Endothelial cell of umbilical vein (primary cell): ENCODE measurements at regions not wholly inside any gene's neighbourhood (a gene's known extent, or its start where the extent isn't known, plus 50 kb on each side); places are given as distances from the start of the nearest gene placed in this dataset.

Experiments
- BruUV-seq: library from RNA; stranded (reverse); fragments of 400-500 nt; replicated peaks from 2 replicates; lab custom pipeline; 2021; lab: Mats Ljungman, UMichigan
- CTCF ChIA-PET: fragments of 300-600, 350-600 bp; sonication (Branson Sonifier 250); formaldehyde crosslinking; loops from one replicate; lab custom pipeline; 2021; ENCODE audit warnings: antibody characterized with exemption, inconsistent platforms; lab: Charles Lee
- POLR2A ChIA-PET: fragments of 300-600, 350-600 bp; sonication (Branson Sonifier 250); formaldehyde crosslinking; loops from one replicate; lab custom pipeline; 2021; ENCODE audit warnings: antibody characterized with exemption, inconsistent platforms; lab: Charles Lee
- DNase-seq: peaks from one replicate; pipeline ENCODE4 v3.0.0-alpha.2; 2011; ENCODE audit warnings: low read depth, low spot score
- FAIRE-seq: peaks from 2 replicates; lab custom pipeline; 2011; peaks lifted over from hg19 to GRCh38; lab: Jason Lieb, UNC
- H2AFZ ChIP-seq: 2 replicates; pipeline ENCODE4 v1.6.0; 2012; ENCODE audit warnings: low read depth, low read length, control low read depth, inconsistent platforms
- H3K27ac ChIP-seq: 2 replicates; pipeline ENCODE4 v1.5.1; 2011; ENCODE audit warnings: low read depth, mild to moderate bottlenecking, control low read depth, low read length, moderate library complexity; ENCODE audit not compliant: insufficient read depth
- H3K27me3 ChIP-seq, 2 experiments: 2 replicates each; pipeline versions ENCODE4 v1.6.0 to v1.6.1; 2011; ENCODE audit warnings: low read length in 2 of 2, mixed read lengths in 1 of 2; ENCODE audit not compliant: control insufficient read depth in 2 of 2, insufficient read depth in 2 of 2
- H3K36me3 ChIP-seq, 2 experiments: 2 replicates in 1 of 2; 3 replicates in 1 of 2; pipeline ENCODE4 v1.5.1; 2011; ENCODE audit warnings: low read length in 2 of 2, mild to moderate bottlenecking in 1 of 2, moderate library complexity in 1 of 2; ENCODE audit not compliant: control insufficient read depth in 2 of 2, insufficient read depth in 2 of 2; ENCODE audit errors: extremely low read depth in 1 of 2
- H3K4me1 ChIP-seq: 3 replicates; pipeline ENCODE4 v1.5.1; 2011; ENCODE audit warnings: mild to moderate bottlenecking, low read length; ENCODE audit not compliant: control insufficient read depth, insufficient read depth; ENCODE audit errors: extremely low read depth
- H3K4me2 ChIP-seq: 2 replicates; pipeline ENCODE4 v1.6.1; 2011; ENCODE audit warnings: low read length, control low read depth, mixed read lengths; ENCODE audit not compliant: insufficient read depth
- H3K4me3 ChIP-seq, 3 experiments: fragments of 200-600 bp in 1 of 3; sonication (generic), shearing (Covaris generic) in 1 of 3; replicated peaks in 1 of 3; 2 replicates each; pipeline ENCODE4 v1.5.1; 2011 to 2016; ENCODE audit warnings: control low read depth in 3 of 3, low read length in 3 of 3, mild to moderate bottlenecking in 2 of 3, inconsistent platforms in 1 of 3, low read depth in 1 of 3, moderate library complexity in 1 of 3; ENCODE audit not compliant: insufficient read depth in 1 of 3
- H3K79me2 ChIP-seq: 2 replicates; pipeline ENCODE4 v1.6.0; 2012; ENCODE audit warnings: low read length, inconsistent platforms; ENCODE audit not compliant: control insufficient read depth, insufficient read depth
- H3K9ac ChIP-seq: replicated peaks from 2 replicates; pipeline ENCODE3; 2011; ENCODE audit warnings: low read length, control low read depth; ENCODE audit not compliant: insufficient read depth; ENCODE audit errors: extremely low read depth
- H3K9me1 ChIP-seq: replicated peaks from 3 replicates; pipeline ENCODE4 v1.6.0; 2011; ENCODE audit warnings: mild to moderate bottlenecking, low read length; ENCODE audit not compliant: control insufficient read depth, insufficient read depth; ENCODE audit errors: extremely low read depth
- H3K9me3 ChIP-seq: replicated peaks from 2 replicates; pipeline ENCODE4 v1.5.1; 2012; ENCODE audit warnings: low read length, inconsistent platforms; ENCODE audit not compliant: control insufficient read depth, insufficient read depth
- H4K20me1 ChIP-seq: replicated peaks from 2 replicates; pipeline ENCODE3; 2011; ENCODE audit warnings: mild to moderate bottlenecking, low read length; ENCODE audit not compliant: control insufficient read depth, insufficient read depth; ENCODE audit errors: extremely low read depth
- CTCF ChIP-seq, 2 donors: IDR thresholded peaks; 1 replicate in 1 of 2; 2 replicates in 1 of 2; pipeline ENCODE4 v1.5.1; 2011; ENCODE audit warnings: low read length in 2 of 2, mild to moderate bottlenecking in 2 of 2, moderate library complexity in 2 of 2, control low read depth in 1 of 2, inconsistent platforms in 1 of 2, low read depth in 1 of 2; ENCODE audit not compliant: insufficient read depth in 1 of 2; ENCODE audit errors: extremely low read depth in 1 of 2
- EZH2 ChIP-seq: IDR thresholded peaks from 2 replicates; pipeline ENCODE4 v1.6.1; 2012; ENCODE audit warnings: borderline replicate concordance, low read depth, mild to moderate bottlenecking, moderate library complexity, low read length, inconsistent platforms; ENCODE audit not compliant: severe bottlenecking
- FOS ChIP-seq: IDR thresholded peaks from 2 replicates; pipeline ENCODE4 v1.6.1; 2011; ENCODE audit warnings: mild to moderate bottlenecking, low read length, moderate library complexity, borderline replicate concordance; ENCODE audit not compliant: insufficient read depth
- GATA2 ChIP-seq: IDR thresholded peaks from 2 replicates; pipeline ENCODE4 v1.7.0; 2011; ENCODE audit warnings: low read depth, mild to moderate bottlenecking, moderate library complexity, mixed read lengths, low read length; ENCODE audit not compliant: insufficient read length, insufficient read depth
- JUN ChIP-seq: IDR thresholded peaks from 2 replicates; pipeline ENCODE4 v1.6.1; 2011; ENCODE audit warnings: borderline replicate concordance, low read depth; ENCODE audit not compliant: insufficient read length, insufficient read depth
- MAX ChIP-seq: IDR thresholded peaks from 2 replicates; pipeline ENCODE4 v1.6.1; 2011; ENCODE audit not compliant: insufficient read depth, insufficient read length
- MYC ChIP-seq: IDR thresholded peaks from one replicate; pipeline ENCODE4 v1.6.1; 2011; ENCODE audit warnings: mild to moderate bottlenecking, low read depth, low read length
- POLR2A ChIP-seq: IDR thresholded peaks from 2 replicates; pipeline ENCODE4 v1.6.1; 2012; ENCODE audit warnings: low read depth, mild to moderate bottlenecking, control low read depth, low read length
- POLR2AphosphoS5 ChIP-seq: IDR thresholded peaks from 2 replicates; pipeline ENCODE4 v1.6.1; 2012; ENCODE audit warnings: low read depth, mild to moderate bottlenecking, control low read depth, low read length, moderate library complexity; ENCODE audit not compliant: insufficient read depth
- dilution Hi-C: fragments of 300-500 bp; cut with MboI; formaldehyde crosslinking; loops from one replicate; pipeline ENCODE4 v1.15.0; 2019; ENCODE audit warnings: low sequenced_read_pairs; ENCODE audit not compliant: extremely low pct_ligation_motif_present
- intact Hi-C: fragments of 100-400 bp; cut with micrococcal nuclease; formaldehyde crosslinking; loops from one replicate; pipeline ENCODE4 v1.10.0; 2022

- H3K9me3 ChIP-seq = no peaks in the 10 kb centered on the region
- no peak overlapping the region for H3K27ac ChIP-seq
- dilution Hi-C loops = no loop called here
- H3K36me3 ChIP-seq = no peaks in the 10 kb centered on the region
- DNase-seq (no peak), FAIRE-seq (no peak)
- CTCF ChIA-PET = interaction anchor here (0.7 kb wide), 1 partner anchor 20 kb away, joined by 3 read pairs; no protein-coding TSS in a partner anchor
- intact Hi-C loops = no loop called here
- no TSS peak for BruUV-seq
- H3K4me2 ChIP-seq = no peak overlapping the region
- H4K20me1 ChIP-seq = no peaks in the 10 kb centered on the region
- H3K9ac ChIP-seq = no peak overlapping the region
- H3K79me2 ChIP-seq = no peaks in the 10 kb centered on the region
- H3K4me3 ChIP-seq = no peak overlapping the region
- POLR2A ChIA-PET = no interaction called here
- H3K27me3 ChIP-seq = peaks cover 0 to 2% of the 10 kb centered on the region in 2 experiments
- no peak for TF ChIP-seq EZH2
- TF ChIP-seq CTCF (IDR thresholded peaks at IDR 0.05; ENCODE audit: extremely low read depth in 1 of 2, insufficient read depth in 1 of 2, low read depth in 1 of 2, low read length in 2 of 2) = no peak
- TF ChIP-seq FOS = no peak
- no peak for TF ChIP-seq GATA2
- TF ChIP-seq POLR2AphosphoS5 = no peak
- TF ChIP-seq MYC = no peak
- TF ChIP-seq MAX = no peak
- TF ChIP-seq JUN = no peak
- no peak for TF ChIP-seq POLR2A
- H2AFZ ChIP-seq = no peak overlapping the region
- H3K9me1 ChIP-seq = no peaks in the 10 kb centered on the region
- H3K4me1 ChIP-seq = no peaks in the 10 kb centered on the region
These were observed 171.8 kb upstream of the TTC29 start for GRCh38 chr4:147117431-147117830.
